BE2C (cell line): ENCODE measurements at regions not wholly inside any gene's neighbourhood (a gene's known extent, or its start where the extent isn't known, plus 50 kb on each side); places are given as distances from the start of the nearest gene placed in this dataset.

ENCODE experiments used
- DNase-seq: peaks from one replicate; pipeline ENCODE4 v3.0.0-alpha.2; 2020
- H3K27me3 ChIP-seq: fragments of 250-450 bp; sonication (Bioruptor Pico); 2 replicates; pipeline ENCODE4 v1.5.1; 2020; ENCODE audit warnings: mild to moderate bottlenecking
- H3K36me3 ChIP-seq: fragments of 250-450 bp; sonication (Bioruptor Pico); 2 replicates; pipeline ENCODE4 v1.5.1; 2020; ENCODE audit warnings: mild to moderate bottlenecking
- H3K4me1 ChIP-seq: fragments of 250-450 bp; sonication (Bioruptor Pico); 2 replicates; pipeline ENCODE4 v1.5.1; 2020
- H3K4me3 ChIP-seq: 2 replicates; pipeline ENCODE4 v1.5.1; 2011; ENCODE audit warnings: low read depth, low read length
- H3K9me3 ChIP-seq: fragments of 250-450 bp; sonication (Bioruptor Pico); 2 replicates; pipeline ENCODE4 v1.5.1; 2020
- TF ChIP-seq, protein P1 (sequence below): IDR thresholded peaks from 2 replicates; pipeline ENCODE4 v1.5.1; 2012; ENCODE audit warnings: mild to moderate bottlenecking, low read depth, low read length

DNA sequence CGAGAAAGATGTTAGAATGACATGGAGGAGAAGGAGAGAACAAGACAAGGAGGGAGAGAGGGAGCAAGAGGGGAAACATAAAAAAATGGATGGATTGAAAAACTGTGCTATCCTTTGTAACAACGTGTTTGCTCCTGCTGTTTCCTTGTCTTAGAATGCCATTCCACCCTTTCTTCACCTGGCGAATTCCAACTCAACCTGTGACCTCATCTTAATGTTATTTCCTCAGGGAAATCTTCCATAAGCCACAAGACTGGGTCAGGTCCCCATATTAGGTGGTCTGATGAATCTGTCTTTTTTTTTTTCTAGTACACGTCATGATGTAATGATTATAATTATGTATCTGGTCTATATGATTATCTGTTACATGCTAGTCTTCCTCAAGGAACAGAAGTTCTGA is 195.0 kb upstream of the MAF start:
- Histone ChIP-seq H3K27me3 (no peaks in the 10 kb centered on the region), H3K4me3 (no peak overlapping the region), H3K36me3 (no peaks in the 10 kb centered on the region), H3K4me1 (no peaks in the 10 kb centered on the region), H3K9me3 (no peaks in the 10 kb centered on the region; the same call in 1 of the 2 replicates)
- TF ChIP-seq, protein P1, sequence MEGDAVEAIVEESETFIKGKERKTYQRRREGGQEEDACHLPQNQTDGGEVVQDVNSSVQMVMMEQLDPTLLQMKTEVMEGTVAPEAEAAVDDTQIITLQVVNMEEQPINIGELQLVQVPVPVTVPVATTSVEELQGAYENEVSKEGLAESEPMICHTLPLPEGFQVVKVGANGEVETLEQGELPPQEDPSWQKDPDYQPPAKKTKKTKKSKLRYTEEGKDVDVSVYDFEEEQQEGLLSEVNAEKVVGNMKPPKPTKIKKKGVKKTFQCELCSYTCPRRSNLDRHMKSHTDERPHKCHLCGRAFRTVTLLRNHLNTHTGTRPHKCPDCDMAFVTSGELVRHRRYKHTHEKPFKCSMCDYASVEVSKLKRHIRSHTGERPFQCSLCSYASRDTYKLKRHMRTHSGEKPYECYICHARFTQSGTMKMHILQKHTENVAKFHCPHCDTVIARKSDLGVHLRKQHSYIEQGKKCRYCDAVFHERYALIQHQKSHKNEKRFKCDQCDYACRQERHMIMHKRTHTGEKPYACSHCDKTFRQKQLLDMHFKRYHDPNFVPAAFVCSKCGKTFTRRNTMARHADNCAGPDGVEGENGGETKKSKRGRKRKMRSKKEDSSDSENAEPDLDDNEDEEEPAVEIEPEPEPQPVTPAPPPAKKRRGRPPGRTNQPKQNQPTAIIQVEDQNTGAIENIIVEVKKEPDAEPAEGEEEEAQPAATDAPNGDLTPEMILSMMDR: no peak
- no peak for DNase-seq

DNA sequence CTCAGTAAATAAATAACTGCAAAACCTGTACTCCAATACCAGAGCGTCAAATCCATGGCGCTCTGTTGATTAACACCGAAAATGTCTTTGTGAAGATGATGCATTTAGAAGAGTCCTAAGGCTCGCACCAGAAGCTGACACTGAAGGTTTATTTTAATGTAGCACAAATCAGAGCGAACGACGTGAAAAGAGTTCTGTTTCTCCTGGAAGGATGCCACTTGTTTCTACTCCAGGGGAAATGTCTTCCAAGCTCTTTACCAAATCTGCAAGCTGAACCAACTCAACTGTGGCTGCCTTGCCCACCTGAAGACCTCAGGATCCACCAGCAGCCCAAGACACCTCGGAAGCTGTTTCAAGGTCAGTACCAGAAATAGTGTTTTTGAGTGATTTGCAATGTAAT is 194.4 kb upstream of the MAF start:
- H3K27me3 ChIP-seq: no peaks in the 10 kb centered on the region
- H3K9me3 ChIP-seq: no peaks in the 10 kb centered on the region; the same call in 1 of the 2 replicates
- no peak overlapping the region for H3K4me3 ChIP-seq
- H3K36me3 ChIP-seq: no peaks in the 10 kb centered on the region
- TF ChIP-seq, protein P1: no peak
- no peaks in the 10 kb centered on the region for H3K4me1 ChIP-seq
- no peak for DNase-seq

DNA sequence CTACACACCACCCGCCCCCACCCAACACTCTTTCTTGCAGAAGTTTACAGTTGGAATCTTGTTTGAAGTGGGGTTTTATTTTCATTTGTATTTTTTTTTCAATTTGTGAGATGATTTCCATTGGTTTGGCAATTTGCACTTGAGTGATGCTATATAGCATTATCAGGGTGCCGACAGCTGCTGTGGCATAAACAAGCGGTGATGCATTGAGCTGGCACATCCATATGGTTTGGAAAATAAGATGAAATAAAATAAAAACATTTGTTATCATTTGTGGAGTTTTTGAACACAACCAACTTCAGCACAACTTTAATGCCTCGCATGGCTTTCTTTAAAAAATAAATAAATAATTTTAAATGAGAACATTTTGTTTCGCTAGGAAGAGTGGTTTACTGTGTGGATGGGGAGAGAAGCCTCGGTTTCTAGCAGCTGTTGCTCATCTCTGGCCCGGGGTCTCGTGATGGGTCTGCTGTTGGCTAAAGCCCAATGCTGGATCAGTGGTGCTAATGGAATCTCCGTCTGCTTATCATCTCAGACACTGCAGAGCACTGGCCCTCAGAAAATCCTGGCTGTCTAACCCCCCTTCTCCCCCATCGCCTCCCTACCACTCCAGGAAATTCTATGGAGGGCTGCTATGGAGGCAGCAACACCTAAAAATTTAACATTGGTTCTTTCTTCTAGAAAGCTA is 192.3 kb upstream of the MAF start:
- TF ChIP-seq, protein P1: no peak
- Histone ChIP-seq H3K9me3 (no peaks in the 10 kb centered on the region; the same call in 1 of the 2 replicates), H3K27me3 (no peaks in the 10 kb centered on the region), H3K4me3 (no peak overlapping the region), H3K4me1 (no peaks in the 10 kb centered on the region), H3K36me3 (no peaks in the 10 kb centered on the region)
- DNase-seq: no peak

DNA sequence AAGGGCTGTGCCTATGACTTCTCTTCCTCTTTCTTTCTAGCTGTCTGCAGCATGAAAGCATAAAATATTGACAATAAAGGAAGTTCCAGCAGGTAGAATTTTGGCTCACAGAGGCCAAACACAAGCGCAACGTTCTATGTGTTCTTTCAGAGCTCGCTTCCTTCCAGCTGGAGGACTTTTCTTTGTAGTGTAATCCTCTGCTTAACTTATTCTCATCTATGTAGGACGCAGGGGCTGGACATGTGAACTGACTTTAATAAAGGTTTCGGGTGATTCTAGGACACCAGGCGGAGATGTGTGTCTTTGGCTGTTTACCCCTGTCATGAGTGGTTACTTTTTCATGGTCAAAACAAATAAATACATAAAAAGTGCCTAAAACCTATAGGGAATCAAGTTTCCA is 191.5 kb upstream of the MAF start:
- H3K4me1 ChIP-seq: no peaks in the 10 kb centered on the region
- H3K36me3 ChIP-seq: no peaks in the 10 kb centered on the region
- H3K27me3 ChIP-seq: no peaks in the 10 kb centered on the region
- DNase-seq: no peak
- no peak overlapping the region for H3K4me3 ChIP-seq
- H3K9me3 ChIP-seq: no peaks in the 10 kb centered on the region; the same call in 1 of the 2 replicates
- TF ChIP-seq, protein P1: no peak

DNA sequence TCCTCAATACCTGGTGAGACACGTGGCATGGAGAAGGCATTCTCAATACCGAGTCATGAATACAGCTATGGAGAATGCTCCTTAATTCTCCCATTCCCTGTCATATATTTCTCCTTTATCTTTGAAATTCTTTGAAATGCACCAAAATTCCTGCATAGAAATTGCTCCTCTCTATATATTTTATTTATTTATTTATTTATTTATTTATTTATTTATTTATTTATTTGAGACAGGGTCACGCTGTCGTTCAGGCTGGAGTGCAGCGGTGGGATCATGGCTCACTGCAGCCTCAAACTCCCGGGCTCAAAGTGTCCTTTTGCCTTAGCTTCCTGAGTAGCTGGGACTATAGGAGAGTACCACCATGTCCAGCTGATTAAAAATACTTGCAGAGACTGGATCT is 190.3 kb upstream of the MAF start:
- Histone ChIP-seq H3K4me1 (no peaks in the 10 kb centered on the region), H3K36me3 (no peaks in the 10 kb centered on the region), H3K9me3 (no peaks in the 10 kb centered on the region; the same call in 1 of the 2 replicates), H3K4me3 (no peak overlapping the region), H3K27me3 (no peaks in the 10 kb centered on the region)
- no peak for DNase-seq
- TF ChIP-seq, protein P1: no peak

DNA sequence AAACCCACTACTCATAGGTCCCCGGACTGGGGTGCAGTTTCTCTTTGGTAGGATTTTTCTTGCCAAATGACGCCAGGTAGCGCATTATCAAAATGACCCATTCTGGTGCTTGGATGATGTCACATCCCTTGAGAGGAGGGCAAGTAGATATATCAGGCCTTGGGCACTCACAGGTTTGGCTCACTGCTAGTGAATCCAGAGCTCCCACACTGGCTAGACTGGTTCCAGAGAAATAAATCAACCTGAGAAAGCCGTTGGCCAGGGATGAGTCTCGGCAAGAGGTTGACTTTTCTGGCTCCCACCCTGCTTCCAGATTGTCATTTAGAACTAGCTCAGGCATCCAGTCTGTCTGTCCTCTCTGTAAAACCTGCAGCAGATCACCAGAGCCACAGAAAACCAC is 188.4 kb upstream of the MAF start:
- TF ChIP-seq, protein P1: no peak
- DNase-seq: no peak
- no peak overlapping the region for H3K4me3 ChIP-seq
- H3K9me3 ChIP-seq: no peaks in the 10 kb centered on the region
- H3K36me3 ChIP-seq: no peaks in the 10 kb centered on the region
- H3K27me3 ChIP-seq: no peaks in the 10 kb centered on the region
- no peaks in the 10 kb centered on the region for H3K4me1 ChIP-seq
